SH-SY5Y (cell line): ENCODE measurements at regions not wholly inside any gene's neighbourhood (a gene's known extent, or its start where the extent isn't known, plus 50 kb on each side); places are given as distances from the start of the nearest gene placed in this dataset.

Experiments
- GATA2 ChIP-seq: IDR thresholded peaks from 2 replicates; pipeline ENCODE4 v1.6.1; 2011; ENCODE audit warnings: mild to moderate bottlenecking, low read depth, low read length
- GATA3 ChIP-seq: IDR thresholded peaks from 2 replicates; pipeline ENCODE4 v1.6.1; 2011; ENCODE audit warnings: low read depth, mild to moderate bottlenecking, low read length, moderate library complexity

- TF ChIP-seq GATA2 (no peak), GATA3 (no peak)
Measured at GRCh38 chr15:88970232-88970631, 57.1 kb upstream of the MFGE8 start.

GRCh38 chr15:88974392-88974791 is 61.2 kb upstream of the MFGE8 start:
- TF ChIP-seq GATA2: no peak
- TF ChIP-seq GATA3: no peak

GRCh38 chr15:88975891-88976290 is 62.7 kb upstream of the MFGE8 start:
- no peak for TF ChIP-seq GATA2
- TF ChIP-seq GATA3: no peak

DNA sequence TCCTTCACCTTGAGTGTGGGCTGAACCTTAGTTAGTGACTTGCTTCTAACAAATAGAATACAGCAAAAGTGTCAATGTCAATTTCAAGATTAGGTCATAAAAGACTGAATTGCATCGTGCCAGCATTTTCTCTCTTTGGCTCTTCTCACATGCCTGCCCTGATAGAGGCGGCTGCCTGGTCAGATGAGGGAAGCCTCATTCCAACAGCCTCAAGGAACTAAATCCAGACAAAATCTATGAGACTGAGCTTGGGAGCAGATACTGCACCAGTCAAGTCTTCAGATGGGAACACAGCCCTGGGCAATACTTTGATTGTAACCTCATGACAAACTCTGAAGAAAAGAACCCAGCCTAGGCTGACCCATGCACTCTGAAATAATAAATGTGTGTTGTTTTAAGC is 63.5 kb upstream of the MFGE8 start:
- TF ChIP-seq GATA2 (no peak), GATA3 (no peak)

GRCh38 chr15:88979674-88980073 is 66.5 kb upstream of the MFGE8 start:
- TF ChIP-seq GATA3 (no peak), GATA2 (no peak)

GRCh38 chr15:88980498-88980897 is 67.3 kb upstream of the MFGE8 start:
- TF ChIP-seq GATA2 (no peak), GATA3 (no peak)

DNA sequence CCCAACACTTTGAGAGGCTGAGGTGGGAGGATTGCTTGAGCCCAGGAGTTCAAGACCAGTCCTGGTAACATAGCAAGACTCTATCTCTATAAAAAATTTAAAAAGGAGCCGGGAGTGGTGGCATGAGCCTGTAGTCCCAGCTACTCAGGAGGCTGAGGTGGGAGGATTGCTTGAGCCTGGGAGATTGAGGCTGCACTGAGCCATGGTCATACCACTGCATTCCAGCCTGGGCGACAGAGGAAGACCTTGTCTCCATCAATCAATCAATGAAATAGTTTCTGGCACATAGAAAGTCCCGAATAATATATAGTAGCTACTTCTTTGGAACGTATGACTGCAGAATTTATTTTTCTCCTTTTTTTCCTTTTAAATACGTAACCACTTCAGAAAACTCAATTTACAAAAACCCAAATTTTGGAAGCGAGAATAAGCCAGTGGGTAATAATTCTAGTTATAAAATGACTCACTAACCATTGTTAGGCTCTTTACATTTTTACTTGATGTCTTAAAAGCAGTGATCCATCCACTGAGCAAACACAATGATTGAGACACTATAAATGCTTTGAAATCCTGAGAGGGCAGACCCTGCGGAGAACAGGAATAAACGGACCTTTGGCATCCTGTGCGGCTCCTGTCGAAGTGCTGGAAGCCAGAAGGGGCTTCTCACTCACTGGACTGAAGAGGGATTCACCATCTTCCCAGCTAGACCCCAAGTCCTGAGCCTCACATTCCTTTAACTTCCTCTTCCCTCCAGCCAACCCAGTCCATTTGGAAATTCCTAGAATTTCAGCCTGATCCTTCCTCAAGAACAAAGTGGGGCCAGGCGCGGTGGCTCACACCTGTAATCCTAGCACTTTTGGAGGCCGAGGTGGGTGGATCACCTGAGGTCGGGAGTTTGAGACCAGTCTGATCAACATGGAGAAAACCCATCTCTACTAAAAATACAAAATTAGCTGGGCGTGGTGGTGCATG is 68.4 kb upstream of the MFGE8 start:
- no peak for TF ChIP-seq GATA3
- no peak for TF ChIP-seq GATA2

- TF ChIP-seq GATA2: no peak
- no peak for TF ChIP-seq GATA3
Measured at GRCh38 chr15:88982304-88982945, 69.2 kb upstream of the MFGE8 start.

- TF ChIP-seq GATA3 (no peak), GATA2 (no peak)
Measured at GRCh38 chr15:88982946-88983342, 69.8 kb upstream of the MFGE8 start.

GRCh38 chr15:88983861-88984429 is 70.8 kb upstream of the MFGE8 start:
- TF ChIP-seq GATA3: no peak
- TF ChIP-seq GATA2: no peak

DNA sequence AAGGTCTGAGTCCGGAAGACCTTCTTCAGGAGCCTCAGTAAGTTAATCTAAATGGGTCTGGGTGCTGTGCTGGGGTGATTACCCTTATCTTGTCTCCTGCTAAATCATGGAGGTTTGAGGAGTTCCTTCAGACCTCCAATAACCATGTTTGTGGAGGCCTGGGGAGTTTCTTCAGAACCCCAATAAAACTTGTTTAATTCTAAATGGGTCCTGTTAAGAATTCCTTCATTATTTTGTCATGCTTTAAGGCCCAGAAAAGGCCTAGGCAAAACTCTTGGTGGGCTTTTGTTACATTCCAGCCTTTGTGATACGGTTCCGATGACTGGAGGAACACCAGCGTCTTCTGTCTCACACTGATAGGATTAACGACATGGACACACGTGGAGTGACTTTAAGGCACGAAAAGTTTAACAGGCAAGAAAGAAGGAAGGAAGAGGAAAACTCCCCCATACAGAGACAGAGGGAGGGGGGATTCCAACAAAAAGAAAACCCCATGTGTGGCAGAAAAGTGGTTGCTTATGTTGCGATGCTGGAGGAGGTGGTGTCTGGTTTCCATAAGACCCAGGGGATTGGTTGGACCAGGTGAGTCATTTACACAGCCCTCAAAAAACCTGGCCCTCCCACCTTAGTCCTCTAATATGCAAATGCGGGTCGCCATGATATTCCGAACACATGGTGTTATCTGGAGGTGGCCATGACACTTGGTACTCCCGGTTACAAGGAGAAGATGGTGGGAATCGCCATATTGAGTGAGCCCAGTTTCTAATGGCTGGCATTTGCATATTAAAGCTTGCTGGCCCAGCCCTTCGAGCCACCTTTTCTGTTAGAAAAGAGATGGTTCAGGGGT is 72.6 kb upstream of the MFGE8 start:
- TF ChIP-seq GATA3: no peak
- no peak for TF ChIP-seq GATA2

- TF ChIP-seq GATA2: no peak
- no peak for TF ChIP-seq GATA3
Measured at GRCh38 chr15:88986949-88987590, 73.9 kb upstream of the MFGE8 start.

GRCh38 chr15:88987591-88987933 is 74.4 kb upstream of the MFGE8 start:
- TF ChIP-seq GATA2: no peak
- no peak for TF ChIP-seq GATA3
